T-helper 2 cell treated with Interferon-gamma antibody and Interleukin-4, amounts not matched to agents 5 μg/mL and 100 μg/mL, for 36 hours (primary cell): ENCODE measurements at regions not wholly inside any gene's neighbourhood (a gene's known extent, or its start where the extent isn't known, plus 50 kb on each side); places are given as distances from the start of the nearest gene placed in this dataset.
"Not testable (repeated sequence)": the region's sequence is repeated elsewhere in the genome, so short reads cannot be mapped to it uniquely, and the experiment has no call there.

Experiments
- DNase-seq: peaks from one replicate; pipeline ENCODE4 v3.0.0; 2021; ENCODE audit warnings: low spot score
- H3K27ac Mint-ChIP-seq: one replicate; pipeline ENCODE4 v1.8.0; 2021; ENCODE audit warnings: mild to moderate bottlenecking, mixed read lengths
- H3K27me3 Mint-ChIP-seq: one replicate; pipeline ENCODE4 v1.8.0; 2021; ENCODE audit warnings: low read depth, mixed read lengths
- H3K36me3 Mint-ChIP-seq: one replicate; pipeline ENCODE4 v1.8.0; 2021; ENCODE audit warnings: low read depth, mixed read lengths
- H3K4me1 Mint-ChIP-seq: one replicate; pipeline ENCODE4 v1.8.0; 2021; ENCODE audit warnings: low read depth, mixed read lengths
- H3K4me3 Mint-ChIP-seq: one replicate; pipeline ENCODE4 v1.8.0; 2022; ENCODE audit warnings: mild to moderate bottlenecking, moderate library complexity, mixed read lengths
- H3K9me3 Mint-ChIP-seq: one replicate; pipeline ENCODE4 v1.8.0; 2021; ENCODE audit warnings: mixed read lengths

GRCh38 chr6:12481850-12482249 is 191.7 kb downstream of the EDN1 start:
- Mint-ChIP-seq H3K36me3 (no peaks in the 10 kb centered on the region), H3K4me1 (peaks cover 16% of the 10 kb centered on the region), H3K4me3 (no peak overlapping the region), H3K27me3 (no peaks in the 10 kb centered on the region), H3K27ac (no peak overlapping the region), H3K9me3 (no peaks in the 10 kb centered on the region)
- DNase-seq, result no peak

- H3K27ac Mint-ChIP-seq, result no peak overlapping the region
- peaks cover 16% of the 10 kb centered on the region for H3K4me1 Mint-ChIP-seq
- no peaks in the 10 kb centered on the region for H3K9me3 Mint-ChIP-seq
- DNase-seq, result no peak
- H3K27me3 Mint-ChIP-seq, result no peaks in the 10 kb centered on the region
- H3K4me3 Mint-ChIP-seq, result peak overlapping the region; percentile 20
- H3K36me3 Mint-ChIP-seq, result no peaks in the 10 kb centered on the region
Observed at GRCh38 chr6:12482386-12483375, 192.5 kb downstream of the EDN1 start.

GRCh38 chr6:12483712-12484111 is 193.6 kb downstream of the EDN1 start:
- Mint-ChIP-seq H3K9me3 (no peaks in the 10 kb centered on the region), H3K36me3 (no peaks in the 10 kb centered on the region), H3K4me1 (peaks cover 16% of the 10 kb centered on the region), H3K27ac (no peak overlapping the region), H3K27me3 (no peaks in the 10 kb centered on the region), H3K4me3 (peak overlapping the region; percentile 20)
- DNase-seq, result no peak

- no peak for DNase-seq
- peaks cover 16% of the 10 kb centered on the region for H3K4me1 Mint-ChIP-seq
- no peaks in the 10 kb centered on the region for H3K9me3 Mint-ChIP-seq
- no peak overlapping the region for H3K4me3 Mint-ChIP-seq
- H3K27ac Mint-ChIP-seq, result no peak overlapping the region
- H3K27me3 Mint-ChIP-seq, result no peaks in the 10 kb centered on the region
- no peaks in the 10 kb centered on the region for H3K36me3 Mint-ChIP-seq
Observed at GRCh38 chr6:12484519-12484918, 194.4 kb downstream of the EDN1 start.

GRCh38 chr6:12485226-12485764 is 195.1 kb downstream of the EDN1 start:
- no peaks in the 10 kb centered on the region for H3K9me3 Mint-ChIP-seq
- no peaks in the 10 kb centered on the region for H3K27me3 Mint-ChIP-seq
- peaks cover 16% of the 10 kb centered on the region for H3K4me1 Mint-ChIP-seq
- no peaks in the 10 kb centered on the region for H3K36me3 Mint-ChIP-seq
- no peak overlapping the region for H3K27ac Mint-ChIP-seq
- no peak overlapping the region for H3K4me3 Mint-ChIP-seq
- no peak for DNase-seq

GRCh38 chr6:12485837-12486236 is 195.7 kb downstream of the EDN1 start:
- Mint-ChIP-seq H3K4me1 (peaks cover 16% of the 10 kb centered on the region), H3K27me3 (no peaks in the 10 kb centered on the region), H3K4me3 (no peak overlapping the region), H3K9me3 (no peaks in the 10 kb centered on the region), H3K27ac (no peak overlapping the region), H3K36me3 (no peaks in the 10 kb centered on the region)
- DNase-seq, result no peak

GRCh38 chr6:12490351-12490903 is 200.3 kb downstream of the EDN1 start:
- H3K4me3 Mint-ChIP-seq, result no peak overlapping the region

GRCh38 chr6:12490904-12491571 is 200.9 kb downstream of the EDN1 start:
- DNase-seq, result peak; percentile 6
- Mint-ChIP-seq H3K9me3 (peaks cover 2% of the 10 kb centered on the region), H3K4me3 (no peak overlapping the region), H3K4me1 (no peaks in the 10 kb centered on the region), H3K27ac (no peak overlapping the region), H3K36me3 (no peaks in the 10 kb centered on the region), H3K27me3 (no peaks in the 10 kb centered on the region)

More at GRCh38 chr6:12490351-12490903, 200.3 kb downstream of the EDN1 start:
- no peaks in the 10 kb centered on the region for H3K27me3 Mint-ChIP-seq
- no peaks in the 10 kb centered on the region for H3K4me1 Mint-ChIP-seq
- no peaks in the 10 kb centered on the region for H3K36me3 Mint-ChIP-seq
- H3K27ac Mint-ChIP-seq, result no peak overlapping the region
- DNase-seq, result no peak
- no peaks in the 10 kb centered on the region for H3K9me3 Mint-ChIP-seq

- H3K27me3 Mint-ChIP-seq, H3K9me3 Mint-ChIP-seq, H3K27ac Mint-ChIP-seq, H3K36me3 Mint-ChIP-seq, H3K4me3 Mint-ChIP-seq, H3K4me1 Mint-ChIP-seq, DNase-seq: not testable (repeated sequence)
Observed at GRCh38 chr6:12492929-12493328, 202.8 kb downstream of the EDN1 start.

- Mint-ChIP-seq H3K27ac (no peak overlapping the region), H3K9me3 (peaks cover 2% of the 10 kb centered on the region), H3K36me3 (no peaks in the 10 kb centered on the region), H3K4me1 (no peaks in the 10 kb centered on the region), H3K4me3 (no peak overlapping the region), H3K27me3 (peaks cover 5% of the 10 kb centered on the region)
- DNase-seq, result no peak
Observed at GRCh38 chr6:12493446-12493845, 203.3 kb downstream of the EDN1 start.

- Mint-ChIP-seq H3K27ac (no peak overlapping the region), H3K4me1 (no peaks in the 10 kb centered on the region), H3K27me3 (peaks cover 6% of the 10 kb centered on the region), H3K36me3 (no peaks in the 10 kb centered on the region), H3K9me3 (peaks cover 2% of the 10 kb centered on the region), H3K4me3 (no peak overlapping the region)
- DNase-seq, result no peak
Observed at GRCh38 chr6:12494161-12494560, 204.0 kb downstream of the EDN1 start.

GRCh38 chr6:12501990-12502389 is 211.8 kb downstream of the EDN1 start:
- H3K27ac Mint-ChIP-seq, result no peak overlapping the region
- no peak overlapping the region for H3K4me3 Mint-ChIP-seq
- no peaks in the 10 kb centered on the region for H3K36me3 Mint-ChIP-seq

GRCh38 chr6:12504325-12504966 is 212.1 kb upstream of the PHACTR1 start:
- Mint-ChIP-seq H3K27ac (no peak overlapping the region), H3K36me3 (no peaks in the 10 kb centered on the region), H3K27me3 (peaks cover 4% of the 10 kb centered on the region), H3K4me3 (no peak overlapping the region), H3K4me1 (no peaks in the 10 kb centered on the region), H3K9me3 (peaks cover 3% of the 10 kb centered on the region)
- no peak for DNase-seq

More at GRCh38 chr6:12501990-12502389, 211.8 kb downstream of the EDN1 start:
- no peaks in the 10 kb centered on the region for H3K4me1 Mint-ChIP-seq
- DNase-seq, result no peak
- H3K9me3 Mint-ChIP-seq, result no peaks in the 10 kb centered on the region
- peaks cover 6% of the 10 kb centered on the region for H3K27me3 Mint-ChIP-seq
